HepG2 (cell line): ENCODE measurements at regions not wholly inside any gene's neighbourhood (a gene's known extent, or its start where the extent isn't known, plus 50 kb on each side); places are given as distances from the start of the nearest gene placed in this dataset.
A peak's percentile ranks its signal among the peaks of the same experiment; 100 is the strongest.

Source experiments
- ATAC-seq: fragments of 200-7000 bp; cut with Tn5 transposase; 3 replicates; pipeline ENCODE4 v1.9.1; 2020; ENCODE audit warnings: mild to moderate bottlenecking, moderate library complexity
- BruUV-seq: library from RNA; stranded (reverse); fragments of 400-500 nt; replicated peaks from 2 replicates; lab custom pipeline; 2021; lab: Mats Ljungman, UMichigan
- CTCF ChIA-PET: fragments of 300-600 bp; formaldehyde crosslinking; extraction: SDS; loops from one replicate; lab custom pipeline; 2021; ENCODE audit warnings: low total read pairs, inconsistent platforms, low intra/inter-chr PET ratio; lab: Yijun Ruan, JAX
- POLR2A ChIA-PET: fragments of 350-600 bp; sonication (Branson Sonifier 250); formaldehyde crosslinking; loops from one replicate; lab custom pipeline; 2020; ENCODE audit warnings: antibody characterized with exemption, inconsistent platforms; lab: Yijun Ruan, JAX
- DNase-seq: peaks from one replicate; pipeline ENCODE4 v3.0.0-alpha.2; 2015; ENCODE audit warnings: low spot score
- FAIRE-seq: peaks from 3 replicates; lab custom pipeline; 2011; peaks lifted over from hg19 to GRCh38; lab: Jason Lieb, UNC
- H2AFZ ChIP-seq: one replicate; pipeline ENCODE4 v1.6.1; 2011; ENCODE audit warnings: low read length, inconsistent platforms
- H3K27ac ChIP-seq: fragments of 300-600 bp; 3 replicates; pipeline ENCODE4 v1.8.0; 2011; ENCODE audit warnings: mixed run types, mild to moderate bottlenecking, mixed read lengths, low read length, inconsistent platforms; ENCODE audit not compliant: insufficient read depth; ENCODE audit errors: extremely low read length
- H3K27me3 ChIP-seq, 2 experiments: fragments of 200-600 bp in 1 of 2; 2 replicates in 1 of 2; 3 replicates in 1 of 2; pipeline versions ENCODE4 v1.6.0 to v1.8.0; 2011; ENCODE audit warnings: low read length in 2 of 2, mild to moderate bottlenecking in 2 of 2, moderate library complexity in 2 of 2, inconsistent platforms in 1 of 2; ENCODE audit not compliant: insufficient read depth in 2 of 2, control insufficient read depth in 1 of 2
- H3K36me3 ChIP-seq, 2 experiments: fragments of 200-600 bp in 1 of 2; replicated peaks in 1 of 2; 2 replicates in 1 of 2; 3 replicates in 1 of 2; pipeline versions ENCODE4 v1.5.1 to v1.8.0; 2011; ENCODE audit warnings: low read length in 2 of 2, inconsistent platforms in 1 of 2; ENCODE audit not compliant: insufficient read depth in 2 of 2, control insufficient read depth in 1 of 2
- H3K4me1 ChIP-seq: 2 replicates; pipeline ENCODE4 v1.5.1; 2012; ENCODE audit warnings: low read length, inconsistent platforms; ENCODE audit not compliant: insufficient read depth
- H3K4me2 ChIP-seq: 2 replicates; pipeline ENCODE4 v1.6.0; 2011; ENCODE audit warnings: low read depth, low read length, inconsistent platforms
- H3K4me3 ChIP-seq, 3 experiments: fragments of 200-600 bp in 1 of 3; sonication (generic), shearing (Covaris generic) in 1 of 3; replicated peaks in 1 of 3; 2 replicates each; pipeline ENCODE4 v1.5.1; 2011 to 2016; ENCODE audit warnings: low read length in 3 of 3, inconsistent platforms in 2 of 3, low read depth in 2 of 3, mild to moderate bottlenecking in 2 of 3, control low read depth in 1 of 3, mixed read lengths in 1 of 3; ENCODE audit not compliant: insufficient read depth in 1 of 3
- H3K79me2 ChIP-seq: one replicate; pipeline ENCODE4 v1.6.1; 2011; ENCODE audit warnings: low read length, inconsistent platforms; ENCODE audit not compliant: insufficient read depth
- H3K9ac ChIP-seq: 2 replicates; pipeline ENCODE4 v1.6.0; 2011; ENCODE audit warnings: mild to moderate bottlenecking, low read depth, low read length, inconsistent platforms; ENCODE audit not compliant: insufficient read depth
- H3K9me3 ChIP-seq: 2 replicates; pipeline ENCODE4 v1.5.1; 2012; ENCODE audit warnings: mild to moderate bottlenecking, low read length
- H4K20me1 ChIP-seq: 2 replicates; pipeline ENCODE4 v1.6.0; 2011; ENCODE audit warnings: inconsistent platforms, mild to moderate bottlenecking, low read length, moderate library complexity; ENCODE audit not compliant: insufficient read depth
- FOXM1 ChIP-seq: sonication (generic); formaldehyde crosslinking; IDR thresholded peaks from 2 replicates; pipeline ENCODE4 v1.5.0; 2020; ENCODE audit warnings: missing genetic modification reagents
- GATAD1 ChIP-seq: IDR thresholded peaks from 2 replicates; pipeline ENCODE4 v1.6.1; 2016; ENCODE audit warnings: missing genetic modification reagents, missing compliant biosample characterization
- SIN3B ChIP-seq: fragments of 150-350 bp; IDR thresholded peaks from 2 replicates; pipeline ENCODE4 v1.6.1; 2014; ENCODE audit warnings: low read length
- STAG1 ChIP-seq: sonication (generic); formaldehyde crosslinking; IDR thresholded peaks from 2 replicates; pipeline ENCODE4 v1.4.0; 2020; ENCODE audit warnings: missing genetic modification reagents
- TGIF2 ChIP-seq: IDR thresholded peaks from 2 replicates; pipeline ENCODE4 v1.6.1; 2016; ENCODE audit warnings: control low read depth, missing compliant biosample characterization
- ZNF883 ChIP-seq: sonication (generic); formaldehyde crosslinking; IDR thresholded peaks from 2 replicates; pipeline ENCODE4 v1.5.1; 2020; ENCODE audit warnings: mild to moderate bottlenecking, missing genetic modification reagents; ENCODE audit errors: not compliant biosample characterization
- WGBS: methylation state at CpG from one replicate; pipeline ENCODE4 v1.1.6; 2017; ENCODE audit warnings: low lambda C conversion rate; 5-methylcytosine and 5-hydroxymethylcytosine counted together
- in situ Hi-C: cut with HindIII; loops from 2 replicates; pipeline ENCODE4 v1.10.0; 2017; ENCODE audit warnings: low pct_unique_long_range_greater_than_20kb; ENCODE audit not compliant: extremely low pct_ligation_motif_present
- intact Hi-C: fragments of 100-400 bp; cut with micrococcal nuclease; formaldehyde crosslinking; loops from one replicate; pipeline ENCODE4 v1.10.0; 2022; ENCODE audit not compliant: unreplicated experiment
- TF ChIP-seq, protein P1 (sequence below): sonication (generic); formaldehyde crosslinking; IDR thresholded peaks from 2 replicates; pipeline ENCODE4 v1.5.0; 2020; ENCODE audit warnings: mild to moderate bottlenecking, missing genetic modification reagents, moderate library complexity
- TF ChIP-seq, protein P2 (sequence below): sonication (generic); IDR thresholded peaks from 2 replicates; pipeline ENCODE4 v1.6.1; 2016; ENCODE audit warnings: low read depth, borderline replicate concordance

DNA sequence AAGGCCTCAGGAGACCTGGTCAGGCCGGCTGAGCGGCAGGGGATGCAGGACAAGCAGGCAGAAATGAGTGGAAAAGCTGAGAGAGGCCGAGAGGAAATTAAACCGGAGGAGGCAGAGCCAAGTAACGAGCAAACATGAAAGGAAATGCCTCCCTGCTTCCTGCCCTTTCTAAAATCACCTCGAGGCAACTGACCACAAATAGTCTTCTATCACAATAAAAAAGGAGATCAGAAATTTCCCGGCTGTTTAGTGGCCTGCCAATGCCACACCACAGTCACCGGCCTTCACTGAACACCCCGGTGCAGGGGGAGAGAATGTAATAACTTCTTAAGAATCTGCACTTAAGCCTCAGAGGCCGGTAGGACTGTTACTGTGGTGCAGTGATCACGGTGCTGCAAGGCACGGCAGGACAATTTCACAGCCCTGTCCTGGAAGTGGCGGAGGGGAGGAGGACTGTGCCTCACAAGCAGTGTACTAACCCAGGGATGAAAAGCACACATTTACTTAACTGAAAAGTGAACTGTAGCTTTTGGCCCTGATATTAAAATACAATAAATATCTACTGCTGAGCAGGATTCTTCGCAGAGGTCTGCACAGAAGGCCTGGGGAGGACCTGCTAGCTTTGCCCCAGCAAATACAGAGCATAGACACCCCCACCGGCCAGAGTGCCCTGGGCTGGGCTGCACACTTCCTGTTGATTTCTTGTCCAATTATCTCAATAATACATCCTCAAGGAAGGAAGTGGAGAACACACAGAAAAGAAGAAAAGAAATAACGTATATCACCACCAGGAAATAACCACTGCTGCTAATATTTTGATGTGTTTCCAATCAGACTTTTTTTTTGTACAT is 183.5 kb upstream of the NSMCE3 start:
- ChIA-PET CTCF (no interaction called here), POLR2A (no interaction called here)
- intact Hi-C loops (no loop called here), in situ Hi-C loops (no loop called here)
- no peaks in the 10 kb centered on the region for H3K79me2 ChIP-seq
- no peak for ATAC-seq
- TF ChIP-seq TGIF2 (CRISPR knock-in tag) (no peak), GATAD1 (CRISPR knock-in tag) (no peak), FOXM1 (CRISPR knock-in tag) (no peak), ZNF883 (CRISPR knock-in tag) (no peak), SIN3B (no peak)
- peaks cover 1 to 15% of the 10 kb centered on the region in 2 experiments; a peak in 2 of 5 replicates for H3K27me3 ChIP-seq
- no peaks in the 10 kb centered on the region for H4K20me1 ChIP-seq
- H3K4me2 ChIP-seq: no peak overlapping the region
- H3K4me3 ChIP-seq: no peak overlapping the region
- no peak overlapping the region for H3K9ac ChIP-seq
- H3K9me3 ChIP-seq: no peaks in the 10 kb centered on the region
- H2AFZ ChIP-seq: no peak overlapping the region
- BruUV-seq: no TSS peak
- DNase-seq: no peak
- H3K4me1 ChIP-seq: no peaks in the 10 kb centered on the region
- 1% methylated on average over 14 of the region's 16 CpGs for WGBS
- H3K27ac ChIP-seq: no peak overlapping the region
- no peak for FAIRE-seq
- no peaks in the 10 kb centered on the region for H3K36me3 ChIP-seq

DNA sequence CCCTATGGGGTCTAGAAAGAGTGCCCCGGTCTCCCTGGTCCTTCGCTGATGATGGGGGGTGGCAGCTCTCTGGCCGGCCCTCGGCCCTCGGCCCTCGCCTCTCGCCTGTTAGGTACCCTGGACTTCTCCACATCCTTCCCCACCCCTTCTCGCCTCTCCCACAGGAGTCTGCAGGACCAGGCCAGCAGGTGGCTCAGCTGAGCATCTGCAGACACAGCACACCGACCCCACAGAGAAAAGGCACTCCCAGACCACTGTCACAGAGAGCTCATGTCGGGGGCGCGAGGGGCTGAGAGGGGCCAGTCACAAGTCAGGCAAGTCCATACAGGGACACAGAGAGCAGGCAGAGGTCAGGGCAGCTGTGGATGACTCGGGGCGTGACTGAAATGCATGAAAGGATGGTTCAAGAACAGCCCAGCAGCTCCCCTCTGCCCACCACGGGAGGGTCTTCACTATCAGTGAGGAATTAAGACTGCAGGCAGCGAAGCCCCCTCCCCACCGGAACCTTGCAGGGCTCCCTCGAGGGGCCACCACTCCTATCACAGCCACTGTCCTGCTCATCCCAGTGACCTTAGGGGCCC is 181.7 kb upstream of the NSMCE3 start:
- H3K9me3 ChIP-seq: no peaks in the 10 kb centered on the region
- BruUV-seq: no TSS peak
- H3K27me3 ChIP-seq: peaks cover 1 to 15% of the 10 kb centered on the region in 2 experiments; a peak in 2 of 5 replicates
- no peak overlapping the region for H3K9ac ChIP-seq
- 2% methylated on average over 11 of the region's 18 CpGs for WGBS
- H3K79me2 ChIP-seq: no peaks in the 10 kb centered on the region
- ATAC-seq: peak; percentile 96
- FAIRE-seq: no peak
- H3K27ac ChIP-seq: no peak overlapping the region
- H3K4me3 ChIP-seq: no peak overlapping the region
- H2AFZ ChIP-seq: no peak overlapping the region
- H4K20me1 ChIP-seq: no peaks in the 10 kb centered on the region
- TF ChIP-seq STAG1: peak; percentile 17; the same call in 1 of the 2 replicates
- TF ChIP-seq, protein P1, sequence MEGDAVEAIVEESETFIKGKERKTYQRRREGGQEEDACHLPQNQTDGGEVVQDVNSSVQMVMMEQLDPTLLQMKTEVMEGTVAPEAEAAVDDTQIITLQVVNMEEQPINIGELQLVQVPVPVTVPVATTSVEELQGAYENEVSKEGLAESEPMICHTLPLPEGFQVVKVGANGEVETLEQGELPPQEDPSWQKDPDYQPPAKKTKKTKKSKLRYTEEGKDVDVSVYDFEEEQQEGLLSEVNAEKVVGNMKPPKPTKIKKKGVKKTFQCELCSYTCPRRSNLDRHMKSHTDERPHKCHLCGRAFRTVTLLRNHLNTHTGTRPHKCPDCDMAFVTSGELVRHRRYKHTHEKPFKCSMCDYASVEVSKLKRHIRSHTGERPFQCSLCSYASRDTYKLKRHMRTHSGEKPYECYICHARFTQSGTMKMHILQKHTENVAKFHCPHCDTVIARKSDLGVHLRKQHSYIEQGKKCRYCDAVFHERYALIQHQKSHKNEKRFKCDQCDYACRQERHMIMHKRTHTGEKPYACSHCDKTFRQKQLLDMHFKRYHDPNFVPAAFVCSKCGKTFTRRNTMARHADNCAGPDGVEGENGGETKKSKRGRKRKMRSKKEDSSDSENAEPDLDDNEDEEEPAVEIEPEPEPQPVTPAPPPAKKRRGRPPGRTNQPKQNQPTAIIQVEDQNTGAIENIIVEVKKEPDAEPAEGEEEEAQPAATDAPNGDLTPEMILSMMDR: peak; percentile 48
- TF ChIP-seq, protein P2, sequence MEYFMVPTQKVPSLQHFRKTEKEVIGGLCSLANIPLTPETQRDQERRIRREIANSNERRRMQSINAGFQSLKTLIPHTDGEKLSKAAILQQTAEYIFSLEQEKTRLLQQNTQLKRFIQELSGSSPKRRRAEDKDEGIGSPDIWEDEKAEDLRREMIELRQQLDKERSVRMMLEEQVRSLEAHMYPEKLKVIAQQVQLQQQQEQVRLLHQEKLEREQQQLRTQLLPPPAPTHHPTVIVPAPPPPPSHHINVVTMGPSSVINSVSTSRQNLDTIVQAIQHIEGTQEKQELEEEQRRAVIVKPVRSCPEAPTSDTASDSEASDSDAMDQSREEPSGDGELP: no peak
- in situ Hi-C loops: no loop called here
- H3K4me1 ChIP-seq: no peaks in the 10 kb centered on the region
- H3K36me3 ChIP-seq: no peaks in the 10 kb centered on the region
- peak; percentile 11 for DNase-seq
- ChIA-PET CTCF (no interaction called here), POLR2A (no interaction called here)
- intact Hi-C loops: no loop called here
- H3K4me2 ChIP-seq: no peak overlapping the region
